HepG2 (cell line): ENCODE measurements at regions not wholly inside any gene's neighbourhood (a gene's known extent, or its start where the extent isn't known, plus 50 kb on each side); places are given as distances from the start of the nearest gene placed in this dataset.

Experiments
- ATAC-seq: fragments of 200-7000 bp; cut with Tn5 transposase; 3 replicates; pipeline ENCODE4 v1.9.1; 2020; ENCODE audit warnings: mild to moderate bottlenecking, moderate library complexity
- BruUV-seq: library from RNA; stranded (reverse); fragments of 400-500 nt; replicated peaks from 2 replicates; lab custom pipeline; 2021; lab: Mats Ljungman, UMichigan
- CTCF ChIA-PET: fragments of 300-600 bp; formaldehyde crosslinking; extraction: SDS; loops from one replicate; lab custom pipeline; 2021; ENCODE audit warnings: low total read pairs, inconsistent platforms, low intra/inter-chr PET ratio; lab: Yijun Ruan, JAX
- POLR2A ChIA-PET: fragments of 350-600 bp; sonication (Branson Sonifier 250); formaldehyde crosslinking; loops from one replicate; lab custom pipeline; 2020; ENCODE audit warnings: antibody characterized with exemption, inconsistent platforms; lab: Yijun Ruan, JAX
- DNase-seq: peaks from one replicate; pipeline ENCODE4 v3.0.0-alpha.2; 2015; ENCODE audit warnings: low spot score
- FAIRE-seq: peaks from 3 replicates; lab custom pipeline; 2011; peaks lifted over from hg19 to GRCh38; lab: Jason Lieb, UNC
- H2AFZ ChIP-seq: one replicate; pipeline ENCODE4 v1.6.1; 2011; ENCODE audit warnings: low read length, inconsistent platforms
- H3K27ac ChIP-seq: fragments of 300-600 bp; 3 replicates; pipeline ENCODE4 v1.8.0; 2011; ENCODE audit warnings: mixed run types, mild to moderate bottlenecking, mixed read lengths, low read length, inconsistent platforms; ENCODE audit not compliant: insufficient read depth; ENCODE audit errors: extremely low read length
- H3K27me3 ChIP-seq, 2 experiments: fragments of 200-600 bp in 1 of 2; 2 replicates in 1 of 2; 3 replicates in 1 of 2; pipeline versions ENCODE4 v1.6.0 to v1.8.0; 2011; ENCODE audit warnings: low read length in 2 of 2, mild to moderate bottlenecking in 2 of 2, moderate library complexity in 2 of 2, inconsistent platforms in 1 of 2; ENCODE audit not compliant: insufficient read depth in 2 of 2, control insufficient read depth in 1 of 2
- H3K36me3 ChIP-seq, 2 experiments: fragments of 200-600 bp in 1 of 2; replicated peaks in 1 of 2; 2 replicates in 1 of 2; 3 replicates in 1 of 2; pipeline versions ENCODE4 v1.5.1 to v1.8.0; 2011; ENCODE audit warnings: low read length in 2 of 2, inconsistent platforms in 1 of 2; ENCODE audit not compliant: insufficient read depth in 2 of 2, control insufficient read depth in 1 of 2
- H3K4me1 ChIP-seq: 2 replicates; pipeline ENCODE4 v1.5.1; 2012; ENCODE audit warnings: low read length, inconsistent platforms; ENCODE audit not compliant: insufficient read depth
- H3K4me2 ChIP-seq: 2 replicates; pipeline ENCODE4 v1.6.0; 2011; ENCODE audit warnings: low read depth, low read length, inconsistent platforms
- H3K4me3 ChIP-seq, 3 experiments: fragments of 200-600 bp in 1 of 3; sonication (generic), shearing (Covaris generic) in 1 of 3; replicated peaks in 1 of 3; 2 replicates each; pipeline ENCODE4 v1.5.1; 2011 to 2016; ENCODE audit warnings: low read length in 3 of 3, inconsistent platforms in 2 of 3, low read depth in 2 of 3, mild to moderate bottlenecking in 2 of 3, control low read depth in 1 of 3, mixed read lengths in 1 of 3; ENCODE audit not compliant: insufficient read depth in 1 of 3
- H3K79me2 ChIP-seq: one replicate; pipeline ENCODE4 v1.6.1; 2011; ENCODE audit warnings: low read length, inconsistent platforms; ENCODE audit not compliant: insufficient read depth
- H3K9ac ChIP-seq: 2 replicates; pipeline ENCODE4 v1.6.0; 2011; ENCODE audit warnings: mild to moderate bottlenecking, low read depth, low read length, inconsistent platforms; ENCODE audit not compliant: insufficient read depth
- H3K9me3 ChIP-seq: 2 replicates; pipeline ENCODE4 v1.5.1; 2012; ENCODE audit warnings: mild to moderate bottlenecking, low read length
- H4K20me1 ChIP-seq: 2 replicates; pipeline ENCODE4 v1.6.0; 2011; ENCODE audit warnings: inconsistent platforms, mild to moderate bottlenecking, low read length, moderate library complexity; ENCODE audit not compliant: insufficient read depth
- CBX1 ChIP-seq: IDR thresholded peaks from one replicate; pipeline ENCODE4 v1.6.1; 2016; ENCODE audit warnings: antibody characterized with exemption, low read depth
- ESRRA ChIP-seq: sonication (generic); formaldehyde crosslinking; IDR thresholded peaks from 2 replicates; pipeline ENCODE4 v1.5.1; 2020; ENCODE audit warnings: mild to moderate bottlenecking, low read depth, missing genetic modification reagents
- MIXL1 ChIP-seq: IDR thresholded peaks from 2 replicates; pipeline ENCODE4 v1.6.1; 2016
- NCOR1 ChIP-seq: fragments of 200-600 bp; sonication (generic); IDR thresholded peaks from 2 replicates; pipeline ENCODE4 v1.7.0; 2017; ENCODE audit warnings: antibody characterized with exemption, low read length, borderline replicate concordance
- NONO ChIP-seq, 2 experiments: fragments of 450-650 bp in 1 of 2; sonication (generic) in 1 of 2; formaldehyde crosslinking in 1 of 2; IDR thresholded peaks in 1 of 2; conservative IDR thresholded peaks in 1 of 2; 2 replicates each; pipeline versions ENCODE4 v1.6.1 to v1.8.0; 2017 to 2022; ENCODE audit warnings: mild to moderate bottlenecking in 1 of 2, missing genetic modification reagents in 1 of 2, moderate library complexity in 1 of 2
- PCBP2 ChIP-seq: fragments of 200-400 bp; formaldehyde crosslinking; optimal IDR thresholded peaks from 2 replicates; pipeline ENCODE3; 2018; ENCODE audit warnings: low read length, low read depth; ENCODE audit not compliant: poor library complexity, severe bottlenecking
- POLR2A ChIP-seq, 2 experiments: IDR thresholded peaks; 2 replicates each; pipeline ENCODE4 v1.6.1; 2011; ENCODE audit warnings: low read depth in 2 of 2, low read length in 2 of 2, mild to moderate bottlenecking in 1 of 2, moderate library complexity in 1 of 2; ENCODE audit not compliant: insufficient read depth in 1 of 2
- POLR2AphosphoS5 ChIP-seq: IDR thresholded peaks from 2 replicates; pipeline ENCODE4 v1.6.1; 2012; ENCODE audit warnings: low read depth, low read length
- RORA ChIP-seq: sonication (generic); formaldehyde crosslinking; IDR thresholded peaks from 2 replicates; pipeline ENCODE4 v1.5.0; 2020; ENCODE audit warnings: mild to moderate bottlenecking, missing genetic modification reagents, moderate library complexity
- SKI ChIP-seq: fragments of 450-650 bp; IDR thresholded peaks from one replicate; pipeline ENCODE4 v1.6.1; 2018; ENCODE audit warnings: mild to moderate bottlenecking; ENCODE audit not compliant: partially characterized antibody
- SP2 ChIP-seq: sonication (generic); formaldehyde crosslinking; IDR thresholded peaks from 2 replicates; pipeline ENCODE4 v1.5.1; 2020; ENCODE audit warnings: mild to moderate bottlenecking, missing genetic modification reagents
- SRSF1 ChIP-seq: fragments of 200-400 bp; formaldehyde crosslinking; optimal IDR thresholded peaks from 2 replicates; pipeline ENCODE3; 2017; ENCODE audit warnings: mild to moderate bottlenecking, low read depth, low read length, moderate library complexity
- ZNF17 ChIP-seq: sonication (generic); formaldehyde crosslinking; IDR thresholded peaks from 2 replicates; pipeline ENCODE4 v1.5.0; 2020; ENCODE audit warnings: mild to moderate bottlenecking, missing genetic modification reagents
- ZNF296 ChIP-seq: sonication (generic); formaldehyde crosslinking; conservative IDR thresholded peaks from 2 replicates; pipeline ENCODE4 v1.5.0; 2020; ENCODE audit warnings: mild to moderate bottlenecking, missing genetic modification reagents
- ZNF496 ChIP-seq: sonication (generic); formaldehyde crosslinking; IDR thresholded peaks from 2 replicates; pipeline ENCODE4 v1.8.1; 2023; ENCODE audit warnings: mild to moderate bottlenecking, moderate library complexity, missing genetic modification reagents; ENCODE audit not compliant: insufficient replicate concordance
- WGBS: methylation state at CpG from one replicate; pipeline ENCODE4 v1.1.6; 2017; ENCODE audit warnings: low lambda C conversion rate; 5-methylcytosine and 5-hydroxymethylcytosine counted together
- in situ Hi-C: cut with HindIII; loops from 2 replicates; pipeline ENCODE4 v1.10.0; 2017; ENCODE audit warnings: low pct_unique_long_range_greater_than_20kb; ENCODE audit not compliant: extremely low pct_ligation_motif_present
- intact Hi-C: fragments of 100-400 bp; cut with micrococcal nuclease; formaldehyde crosslinking; loops from one replicate; pipeline ENCODE4 v1.10.0; 2022; ENCODE audit not compliant: unreplicated experiment
- TF ChIP-seq, protein P1 (sequence below): IDR thresholded peaks from 2 replicates; pipeline ENCODE4 v1.6.1; 2012; ENCODE audit warnings: low read depth, low read length, improper control_type of control experiment
- TF ChIP-seq, protein P2 (sequence below): sonication (generic); formaldehyde crosslinking; IDR thresholded peaks from 2 replicates; pipeline ENCODE4 v1.5.0; 2020; ENCODE audit warnings: mild to moderate bottlenecking, missing genetic modification reagents
- TF ChIP-seq, protein P3 (sequence below): sonication (generic); formaldehyde crosslinking; IDR thresholded peaks from 2 replicates; pipeline ENCODE4 v1.4.0; 2020; ENCODE audit warnings: mild to moderate bottlenecking, missing genetic modification reagents
- TF ChIP-seq, protein P4 (sequence below): sonication (generic); formaldehyde crosslinking; IDR thresholded peaks from 2 replicates; pipeline ENCODE4 v1.5.0; 2020; ENCODE audit warnings: mild to moderate bottlenecking, low read depth, missing genetic modification reagents, borderline replicate concordance

DNA sequence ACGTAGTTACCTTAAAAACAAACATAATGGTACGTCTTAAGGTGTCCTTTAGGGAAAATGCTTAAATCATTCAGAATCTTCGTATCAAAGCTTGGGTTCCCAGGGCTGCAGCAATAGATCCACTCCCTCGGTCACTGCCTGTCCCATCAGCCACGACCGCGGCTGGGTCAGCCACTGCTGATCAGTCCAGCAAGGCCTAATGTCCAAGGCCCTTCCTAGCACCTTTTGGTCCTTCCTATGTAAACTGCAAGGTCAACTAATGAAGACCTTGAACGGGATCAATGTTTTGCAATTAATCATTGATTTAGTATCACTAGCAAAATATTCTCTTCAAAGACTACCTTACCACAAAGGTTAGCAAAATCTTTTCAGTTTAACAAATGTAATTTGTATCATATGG is 122.2 kb upstream of the IGF1R start (continued):
- TF ChIP-seq, protein P1, sequence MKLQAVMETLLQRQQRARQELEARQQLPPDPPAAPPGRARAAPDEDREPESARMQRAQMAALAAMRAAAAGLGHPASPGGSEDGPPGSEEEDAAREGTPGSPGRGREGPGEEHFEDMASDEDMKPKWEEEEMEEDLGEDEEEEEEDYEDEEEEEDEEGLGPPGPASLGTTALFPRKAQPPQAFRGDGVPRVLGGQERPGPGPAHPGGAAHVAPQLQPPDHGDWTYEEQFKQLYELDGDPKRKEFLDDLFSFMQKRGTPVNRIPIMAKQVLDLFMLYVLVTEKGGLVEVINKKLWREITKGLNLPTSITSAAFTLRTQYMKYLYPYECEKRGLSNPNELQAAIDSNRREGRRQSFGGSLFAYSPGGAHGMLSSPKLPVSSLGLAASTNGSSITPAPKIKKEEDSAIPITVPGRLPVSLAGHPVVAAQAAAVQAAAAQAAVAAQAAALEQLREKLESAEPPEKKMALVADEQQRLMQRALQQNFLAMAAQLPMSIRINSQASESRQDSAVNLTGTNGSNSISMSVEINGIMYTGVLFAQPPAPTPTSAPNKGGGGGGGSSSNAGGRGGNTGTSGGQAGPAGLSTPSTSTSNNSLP = no peak
- TF ChIP-seq POLR2A (IDR thresholded peaks at IDR 0.05; ENCODE audit: insufficient read depth in 1 of 2, low read depth in 2 of 2, low read length in 2 of 2) (no peak), MIXL1 (CRISPR knock-in tag) (peak; percentile 57; the same call in 1 of the 2 replicates), RORA (no peak)

DNA sequence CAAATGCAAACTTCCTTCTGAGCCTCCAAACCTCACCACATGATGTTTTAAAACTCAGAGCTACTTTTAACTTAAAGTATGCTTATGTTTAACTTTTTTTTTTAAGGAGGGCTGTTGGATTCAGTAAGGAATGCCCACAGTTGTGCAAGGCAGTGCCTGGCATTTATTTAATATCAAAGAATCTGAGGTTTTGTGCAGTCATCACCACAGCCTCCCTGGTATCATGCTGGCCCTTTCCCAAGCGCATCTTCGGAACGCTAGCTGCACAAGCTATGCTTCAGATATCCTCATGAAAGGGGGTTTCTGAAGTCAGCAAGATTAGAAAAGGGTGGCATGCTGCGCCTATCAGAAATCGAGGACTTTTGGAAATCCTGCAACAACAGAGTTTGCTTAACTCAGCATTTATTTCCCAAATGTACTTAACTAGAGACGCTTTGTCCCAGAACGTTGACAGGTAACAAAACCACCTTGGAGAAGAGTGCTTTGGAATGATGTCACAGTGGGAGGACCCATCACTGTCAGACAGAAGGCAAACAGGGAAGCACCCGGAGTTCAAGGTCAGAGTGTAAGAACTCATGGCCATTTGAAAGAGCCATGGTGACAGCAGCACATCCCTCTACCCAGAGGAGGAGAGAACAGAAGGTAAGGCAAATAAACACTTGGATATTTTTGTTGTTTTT is 120.2 kb upstream of the IGF1R start:
- ChIA-PET CTCF (no interaction called here), POLR2A (no interaction called here)
- Histone ChIP-seq H4K20me1 (no peaks in the 10 kb centered on the region), H3K27ac (no peak overlapping the region), H3K36me3 (no peaks in the 10 kb centered on the region), H3K9ac (no peak overlapping the region), H2AFZ (no peak overlapping the region), H3K27me3 (peaks cover 0 to 24% of the 10 kb centered on the region in 2 experiments; a peak in 2 of 5 replicates), H3K4me1 (peaks cover 64% of the 10 kb centered on the region), H3K4me2 (no peak overlapping the region), H3K4me3 (no peak overlapping the region), H3K79me2 (no peaks in the 10 kb centered on the region), H3K9me3 (no peaks in the 10 kb centered on the region)
- DNase-seq = peak; percentile 88
- in situ Hi-C loops = no loop called here
- intact Hi-C loops = no loop called here
- FAIRE-seq = peak; percentile 87
- no TSS peak for BruUV-seq
- ATAC-seq = peak; percentile 56
- WGBS = 36% methylated on average over 8 of the region's 8 CpGs
- TF ChIP-seq SP2 (CRISPR knock-in tag) = no peak
- TF ChIP-seq, protein P2, sequence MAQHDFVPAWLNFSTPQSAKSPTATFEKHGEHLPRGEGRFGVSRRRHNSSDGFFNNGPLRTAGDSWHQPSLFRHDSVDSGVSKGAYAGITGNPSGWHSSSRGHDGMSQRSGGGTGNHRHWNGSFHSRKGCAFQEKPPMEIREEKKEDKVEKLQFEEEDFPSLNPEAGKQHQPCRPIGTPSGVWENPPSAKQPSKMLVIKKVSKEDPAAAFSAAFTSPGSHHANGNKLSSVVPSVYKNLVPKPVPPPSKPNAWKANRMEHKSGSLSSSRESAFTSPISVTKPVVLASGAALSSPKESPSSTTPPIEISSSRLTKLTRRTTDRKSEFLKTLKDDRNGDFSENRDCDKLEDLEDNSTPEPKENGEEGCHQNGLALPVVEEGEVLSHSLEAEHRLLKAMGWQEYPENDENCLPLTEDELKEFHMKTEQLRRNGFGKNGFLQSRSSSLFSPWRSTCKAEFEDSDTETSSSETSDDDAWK (CRISPR knock-in tag) = no peak
- TF ChIP-seq PCBP2 = no peak
- peak; percentile 94 for TF ChIP-seq SKI
- TF ChIP-seq ESRRA (CRISPR knock-in tag) = 0 out of 2 replicates have a peak, but pooled peaks have one; percentile 42
- TF ChIP-seq POLR2AphosphoS5 = no peak
- TF ChIP-seq MIXL1 (CRISPR knock-in tag) = 0 out of 2 replicates have a peak, but pooled peaks have one; percentile 52
- TF ChIP-seq ZNF496 (CRISPR knock-in tag) = no peak
- TF ChIP-seq, protein P3, sequence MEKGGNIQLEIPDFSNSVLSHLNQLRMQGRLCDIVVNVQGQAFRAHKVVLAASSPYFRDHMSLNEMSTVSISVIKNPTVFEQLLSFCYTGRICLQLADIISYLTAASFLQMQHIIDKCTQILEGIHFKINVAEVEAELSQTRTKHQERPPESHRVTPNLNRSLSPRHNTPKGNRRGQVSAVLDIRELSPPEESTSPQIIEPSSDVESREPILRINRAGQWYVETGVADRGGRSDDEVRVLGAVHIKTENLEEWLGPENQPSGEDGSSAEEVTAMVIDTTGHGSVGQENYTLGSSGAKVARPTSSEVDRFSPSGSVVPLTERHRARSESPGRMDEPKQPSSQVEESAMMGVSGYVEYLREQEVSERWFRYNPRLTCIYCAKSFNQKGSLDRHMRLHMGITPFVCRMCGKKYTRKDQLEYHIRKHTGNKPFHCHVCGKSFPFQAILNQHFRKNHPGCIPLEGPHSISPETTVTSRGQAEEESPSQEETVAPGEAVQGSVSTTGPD (CRISPR knock-in tag) = no peak
- peak; percentile 36; the same call in 1 of the 2 replicates for TF ChIP-seq NCOR1
- TF ChIP-seq ZNF17 = no peak
- no peak for TF ChIP-seq CBX1
- TF ChIP-seq SRSF1 = no peak
- no peak for TF ChIP-seq ZNF296 (CRISPR knock-in tag)
- TF ChIP-seq NONO (IDR thresholded peaks at IDR 0.05) = no peak
- 0 out of 2 replicates have a peak, but pooled peaks have one; percentile 28 for TF ChIP-seq NONO (CRISPR knock-in tag; conservative IDR thresholded peaks at IDR 0.05)
- TF ChIP-seq, protein P4, sequence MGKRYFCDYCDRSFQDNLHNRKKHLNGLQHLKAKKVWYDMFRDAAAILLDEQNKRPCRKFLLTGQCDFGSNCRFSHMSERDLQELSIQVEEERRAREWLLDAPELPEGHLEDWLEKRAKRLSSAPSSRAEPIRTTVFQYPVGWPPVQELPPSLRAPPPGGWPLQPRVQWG (CRISPR knock-in tag) = no peak
